ENCODE measurements at regions not wholly inside any gene's neighbourhood (a gene's known extent, or its start where the extent isn't known, plus 50 kb on each side); places are given as distances from the start of the nearest gene placed in this dataset.

GRCh38 chr4:114088481-114088880 lies 109.0 kb upstream of the ARSJ start:
- DNase-seq: no peak
- no peak overlapping the region for H3K27ac ChIP-seq (ENCODE audit: low read depth in 1 of 2, low read length in 1 of 2)
- no peaks in the 10 kb centered on the region for H3K36me3 ChIP-seq (ENCODE audit: control insufficient read depth in 4 of 4, insufficient read depth in 4 of 4, low read length in 4 of 4)
- H3K9me3 ChIP-seq (ENCODE audit: control insufficient read depth in 4 of 4, insufficient read depth in 3 of 4, low read length in 3 of 4): no peaks in the 10 kb centered on the region
- no peak for TF ChIP-seq CTCF (IDR thresholded peaks at IDR 0.05; ENCODE audit: control extremely low read depth, extremely low read depth)
- no peak overlapping the region for H3K9ac ChIP-seq (ENCODE audit: insufficient read depth in 1 of 2, low read length in 2 of 2)
- H3K4me3 ChIP-seq: no peak overlapping the region
- H3K4me1 ChIP-seq (ENCODE audit: control insufficient read depth in 5 of 5, insufficient read depth in 5 of 5, low read length in 5 of 5): peaks cover 0 to 6% (median 0%) of the 10 kb centered on the region in 5 donors
- no peaks in the 10 kb centered on the region for H3K27me3 ChIP-seq (ENCODE audit: control insufficient read depth in 3 of 3, insufficient read depth in 3 of 3, low read length in 2 of 3)
- no peak for ATAC-seq (ENCODE audit: insufficient read depth, low FRiP score)

GRCh38 chr4:114091546-114091945 lies 112.1 kb upstream of the ARSJ start:
- Histone ChIP-seq H3K27ac (ENCODE audit: low read depth in 1 of 2, low read length in 1 of 2) (no peak overlapping the region), H3K9ac (ENCODE audit: insufficient read depth in 1 of 2, low read length in 2 of 2) (no peak overlapping the region), H3K4me1 (ENCODE audit: control insufficient read depth in 5 of 5, insufficient read depth in 5 of 5, low read length in 5 of 5) (peaks cover 0 to 6% (median 0%) of the 10 kb centered on the region in 5 donors), H3K9me3 (ENCODE audit: control insufficient read depth in 4 of 4, insufficient read depth in 3 of 4, low read length in 3 of 4) (no peaks in the 10 kb centered on the region), H3K36me3 (ENCODE audit: control insufficient read depth in 4 of 4, insufficient read depth in 4 of 4, low read length in 4 of 4) (no peaks in the 10 kb centered on the region), H3K27me3 (ENCODE audit: control insufficient read depth in 3 of 3, insufficient read depth in 3 of 3, low read length in 2 of 3) (no peaks in the 10 kb centered on the region), H3K4me3 (no peak overlapping the region)
- ATAC-seq (ENCODE audit: insufficient read depth, low FRiP score) (no peak), DNase-seq (peak in 1 of 3 donors; percentile 5)
- WGBS, 2 donors: 72% methylated on average over 1 of the region's 1 CpG
- TF ChIP-seq CTCF (IDR thresholded peaks at IDR 0.05; ENCODE audit: control extremely low read depth, extremely low read depth): no peak

- ATAC-seq (ENCODE audit: insufficient read depth, low FRiP score) (no peak), DNase-seq (no peak)
- Histone ChIP-seq H3K4me3 (no peak overlapping the region), H3K4me1 (ENCODE audit: control insufficient read depth in 5 of 5, insufficient read depth in 5 of 5, low read length in 5 of 5) (no peaks in the 10 kb centered on the region), H3K27me3 (ENCODE audit: control insufficient read depth in 3 of 3, insufficient read depth in 3 of 3, low read length in 2 of 3) (no peaks in the 10 kb centered on the region), H3K9ac (ENCODE audit: insufficient read depth in 1 of 2, low read length in 2 of 2) (no peak overlapping the region), H3K27ac (ENCODE audit: low read depth in 1 of 2, low read length in 1 of 2) (no peak overlapping the region), H3K9me3 (ENCODE audit: control insufficient read depth in 4 of 4, insufficient read depth in 3 of 4, low read length in 3 of 4) (no peaks in the 10 kb centered on the region), H3K36me3 (ENCODE audit: control insufficient read depth in 4 of 4, insufficient read depth in 4 of 4, low read length in 4 of 4) (no peaks in the 10 kb centered on the region)
- TF ChIP-seq CTCF (IDR thresholded peaks at IDR 0.05; ENCODE audit: control extremely low read depth, extremely low read depth): no peak
These were observed 113.8 kb upstream of the ARSJ start for GRCh38 chr4:114093221-114093715.

Data from lung (tissue), 11 donors.